T-helper 1 cell treated with Interleukin-12 subunit alpha and Interleukin-12 subunit beta and Interleukin-4 antibody, amounts not matched to agents 30 μg/mL and 1 μg/mL, for 36 hours (primary cell): ENCODE measurements at regions not wholly inside any gene's neighbourhood (a gene's known extent, or its start where the extent isn't known, plus 50 kb on each side); places are given as distances from the start of the nearest gene placed in this dataset.

Source experiments
- H3K27ac Mint-ChIP-seq: one replicate; pipeline ENCODE4 v1.8.0; 2021; ENCODE audit warnings: mild to moderate bottlenecking, mixed read lengths
- H3K27me3 Mint-ChIP-seq: one replicate; pipeline ENCODE4 v1.8.0; 2021; ENCODE audit warnings: low read depth, mixed read lengths
- H3K36me3 Mint-ChIP-seq: one replicate; pipeline ENCODE4 v1.8.0; 2021; ENCODE audit warnings: low read depth, mixed read lengths
- H3K4me1 Mint-ChIP-seq: one replicate; pipeline ENCODE4 v1.8.0; 2021; ENCODE audit warnings: low read depth, mixed read lengths
- H3K4me3 Mint-ChIP-seq: one replicate; pipeline ENCODE4 v1.8.0; 2021; ENCODE audit warnings: mild to moderate bottlenecking, moderate library complexity, mixed read lengths
- H3K9me3 Mint-ChIP-seq: one replicate; pipeline ENCODE4 v1.8.0; 2021; ENCODE audit warnings: mixed read lengths

- no peak overlapping the region for H3K27ac Mint-ChIP-seq
- no peaks in the 10 kb centered on the region for H3K36me3 Mint-ChIP-seq
- H3K4me3 Mint-ChIP-seq, result no peak overlapping the region
- H3K9me3 Mint-ChIP-seq, result no peaks in the 10 kb centered on the region
- no peaks in the 10 kb centered on the region for H3K27me3 Mint-ChIP-seq
- H3K4me1 Mint-ChIP-seq, result no peaks in the 10 kb centered on the region
Observed at GRCh38 chr11:33594188-33594587, 106.4 kb downstream of the C11orf91 start.

DNA sequence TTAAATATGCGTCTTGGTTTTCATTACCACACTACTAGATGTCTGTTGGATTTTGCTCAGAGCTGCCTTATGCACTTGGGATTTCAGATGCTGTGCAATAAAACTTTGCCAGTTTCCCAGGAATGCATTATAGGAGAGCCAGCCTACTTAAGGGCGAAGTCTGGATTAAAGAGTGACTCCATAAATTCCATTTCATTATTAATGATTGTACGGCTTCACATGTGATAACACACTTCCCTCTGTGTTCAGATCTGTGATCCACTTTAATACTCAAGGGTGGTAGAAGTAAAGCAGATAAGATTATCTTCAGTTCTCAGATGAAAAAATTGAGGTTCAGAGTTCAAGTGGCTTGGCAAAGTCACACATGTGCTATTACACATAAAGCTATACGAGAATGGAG lies 110.2 kb downstream of the C11orf91 start:
- H3K4me1 Mint-ChIP-seq, result no peaks in the 10 kb centered on the region
- no peaks in the 10 kb centered on the region for H3K36me3 Mint-ChIP-seq
- no peak overlapping the region for H3K4me3 Mint-ChIP-seq
- H3K27ac Mint-ChIP-seq, result no peak overlapping the region
- H3K9me3 Mint-ChIP-seq, result no peaks in the 10 kb centered on the region
- no peaks in the 10 kb centered on the region for H3K27me3 Mint-ChIP-seq

GRCh38 chr11:33588056-33588455 lies 112.6 kb downstream of the C11orf91 start:
- Mint-ChIP-seq H3K4me1 (no peaks in the 10 kb centered on the region), H3K36me3 (no peaks in the 10 kb centered on the region), H3K4me3 (no peak overlapping the region), H3K27me3 (no peaks in the 10 kb centered on the region), H3K9me3 (no peaks in the 10 kb centered on the region), H3K27ac (no peak overlapping the region)

DNA sequence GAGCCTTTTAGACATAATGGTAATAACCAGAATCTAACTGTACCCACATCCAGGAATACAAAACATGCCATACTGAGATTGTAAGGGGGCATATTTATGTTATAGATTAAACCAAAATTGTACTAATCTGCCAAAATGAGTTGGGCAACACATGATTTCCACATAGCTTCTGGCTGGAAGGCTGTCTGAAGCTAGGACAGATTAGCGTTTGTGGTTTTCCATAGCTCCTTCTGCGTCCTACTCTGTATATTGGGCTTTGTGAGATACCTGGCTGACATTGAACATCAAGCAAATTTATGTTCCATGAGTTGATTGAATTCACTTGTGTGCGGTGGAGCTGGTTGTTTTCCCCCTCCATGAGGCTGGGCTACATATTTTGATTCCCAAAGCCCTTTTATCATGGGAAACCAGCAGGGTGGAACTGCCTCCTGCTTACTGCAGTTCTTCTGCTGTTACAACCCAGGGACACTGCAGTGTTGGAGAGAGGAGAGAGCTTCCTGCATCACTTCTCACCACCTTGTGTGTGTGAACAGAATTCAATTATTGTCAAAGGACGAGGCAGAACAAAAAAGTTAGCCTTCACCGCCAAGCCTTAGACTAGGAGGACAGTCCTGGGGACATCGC lies 114.9 kb downstream of the C11orf91 start:
- Mint-ChIP-seq H3K9me3 (no peaks in the 10 kb centered on the region), H3K27me3 (no peaks in the 10 kb centered on the region), H3K4me3 (no peak overlapping the region), H3K36me3 (no peaks in the 10 kb centered on the region), H3K4me1 (no peaks in the 10 kb centered on the region), H3K27ac (no peak overlapping the region)

DNA sequence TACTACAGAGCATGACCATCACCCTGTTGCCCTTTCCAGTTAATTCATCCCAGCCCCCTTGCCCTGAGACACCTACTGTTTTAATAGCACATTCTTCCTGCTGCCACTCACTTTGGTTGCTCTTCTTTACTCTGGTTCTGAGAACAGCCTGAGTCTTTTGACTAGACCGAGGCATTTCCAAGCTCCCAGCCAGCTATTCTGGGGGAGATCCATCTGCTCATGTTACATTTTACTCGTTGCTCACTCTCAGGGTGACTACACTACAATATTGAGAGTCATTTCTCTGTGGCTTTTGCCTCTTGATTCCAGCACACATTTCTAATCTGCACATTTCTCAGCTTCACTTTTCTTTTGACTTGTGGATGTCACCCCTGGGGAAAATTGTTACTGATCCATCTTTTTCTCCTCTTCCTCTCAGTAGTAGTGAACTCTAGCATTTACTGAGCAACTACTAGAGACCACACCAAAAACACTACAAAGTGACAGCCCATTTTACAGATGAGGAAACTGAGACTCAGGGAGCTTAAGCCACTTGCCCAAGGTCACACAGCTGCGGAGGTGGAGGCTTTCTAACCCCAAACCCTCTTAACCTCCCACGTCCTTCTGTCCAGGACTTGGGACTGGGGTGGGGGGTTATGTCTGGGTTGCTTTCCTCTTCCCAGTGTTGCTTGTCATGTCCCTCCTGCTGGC lies 117.8 kb downstream of the C11orf91 start:
- H3K36me3 Mint-ChIP-seq, result no peaks in the 10 kb centered on the region
- H3K4me1 Mint-ChIP-seq, result no peaks in the 10 kb centered on the region
- H3K27me3 Mint-ChIP-seq, result no peaks in the 10 kb centered on the region
- no peaks in the 10 kb centered on the region for H3K9me3 Mint-ChIP-seq
- no peak overlapping the region for H3K4me3 Mint-ChIP-seq
- no peak overlapping the region for H3K27ac Mint-ChIP-seq

- Mint-ChIP-seq H3K4me1 (no peaks in the 10 kb centered on the region), H3K36me3 (no peaks in the 10 kb centered on the region), H3K27me3 (no peaks in the 10 kb centered on the region), H3K9me3 (no peaks in the 10 kb centered on the region), H3K4me3 (no peak overlapping the region), H3K27ac (no peak overlapping the region)
Observed at GRCh38 chr11:33579101-33579500, 121.5 kb downstream of the C11orf91 start.

- Mint-ChIP-seq H3K36me3 (no peaks in the 10 kb centered on the region), H3K9me3 (no peaks in the 10 kb centered on the region), H3K27ac (no peak overlapping the region), H3K4me3 (no peak overlapping the region), H3K4me1 (no peaks in the 10 kb centered on the region), H3K27me3 (no peaks in the 10 kb centered on the region)
Observed at GRCh38 chr11:33577204-33577603, 123.4 kb downstream of the C11orf91 start.

GRCh38 chr11:33575311-33575710 lies 125.3 kb downstream of the C11orf91 start:
- no peaks in the 10 kb centered on the region for H3K4me1 Mint-ChIP-seq
- H3K4me3 Mint-ChIP-seq, result no peak overlapping the region
- no peaks in the 10 kb centered on the region for H3K36me3 Mint-ChIP-seq
- no peaks in the 10 kb centered on the region for H3K27me3 Mint-ChIP-seq
- no peaks in the 10 kb centered on the region for H3K9me3 Mint-ChIP-seq
- no peak overlapping the region for H3K27ac Mint-ChIP-seq

- Mint-ChIP-seq H3K9me3 (no peaks in the 10 kb centered on the region), H3K4me3 (no peak overlapping the region), H3K36me3 (no peaks in the 10 kb centered on the region), H3K27me3 (no peaks in the 10 kb centered on the region), H3K4me1 (no peaks in the 10 kb centered on the region), H3K27ac (no peak overlapping the region)
Observed at GRCh38 chr11:33574331-33574730, 126.3 kb downstream of the C11orf91 start.

- H3K27ac Mint-ChIP-seq, result no peak overlapping the region
- H3K27me3 Mint-ChIP-seq, result no peaks in the 10 kb centered on the region
- H3K9me3 Mint-ChIP-seq, result no peaks in the 10 kb centered on the region
- no peaks in the 10 kb centered on the region for H3K36me3 Mint-ChIP-seq
- no peaks in the 10 kb centered on the region for H3K4me1 Mint-ChIP-seq
- no peak overlapping the region for H3K4me3 Mint-ChIP-seq
Observed at GRCh38 chr11:33569333-33569732, 131.3 kb downstream of the C11orf91 start.

- Mint-ChIP-seq H3K27me3 (peaks cover 2% of the 10 kb centered on the region), H3K4me3 (no peak overlapping the region), H3K27ac (no peak overlapping the region), H3K36me3 (no peaks in the 10 kb centered on the region), H3K4me1 (no peaks in the 10 kb centered on the region), H3K9me3 (no peaks in the 10 kb centered on the region)
Observed at GRCh38 chr11:33567004-33567403, 133.6 kb downstream of the C11orf91 start.

GRCh38 chr11:33564856-33565453 lies 135.7 kb downstream of the C11orf91 start:
- Mint-ChIP-seq H3K4me1 (no peaks in the 10 kb centered on the region), H3K27ac (no peak overlapping the region), H3K9me3 (no peaks in the 10 kb centered on the region), H3K4me3 (no peak overlapping the region), H3K36me3 (no peaks in the 10 kb centered on the region), H3K27me3 (peaks cover 3% of the 10 kb centered on the region)

DNA sequence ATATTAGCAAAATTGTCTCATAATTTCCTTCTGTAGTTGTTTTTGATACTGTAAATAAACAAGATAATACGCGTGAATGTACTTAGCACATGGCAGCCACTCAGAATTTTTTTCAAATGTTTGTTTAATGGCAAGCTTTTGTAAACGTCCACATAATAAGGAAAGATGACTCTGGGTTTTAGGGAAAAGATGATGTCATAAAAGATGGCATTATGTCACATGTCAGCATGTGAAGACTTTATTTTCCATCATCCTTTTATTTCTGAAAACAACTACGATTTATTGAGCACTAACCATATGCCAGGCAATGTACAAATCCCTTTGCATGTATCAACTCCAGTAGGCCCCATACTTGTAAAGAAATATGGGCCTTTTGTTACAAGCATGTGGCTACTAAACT lies 139.9 kb downstream of the C11orf91 start:
- no peak overlapping the region for H3K27ac Mint-ChIP-seq
- no peaks in the 10 kb centered on the region for H3K9me3 Mint-ChIP-seq
- H3K4me3 Mint-ChIP-seq, result no peak overlapping the region
- H3K27me3 Mint-ChIP-seq, result peaks cover 8% of the 10 kb centered on the region
- no peaks in the 10 kb centered on the region for H3K36me3 Mint-ChIP-seq
- H3K4me1 Mint-ChIP-seq, result no peaks in the 10 kb centered on the region

DNA sequence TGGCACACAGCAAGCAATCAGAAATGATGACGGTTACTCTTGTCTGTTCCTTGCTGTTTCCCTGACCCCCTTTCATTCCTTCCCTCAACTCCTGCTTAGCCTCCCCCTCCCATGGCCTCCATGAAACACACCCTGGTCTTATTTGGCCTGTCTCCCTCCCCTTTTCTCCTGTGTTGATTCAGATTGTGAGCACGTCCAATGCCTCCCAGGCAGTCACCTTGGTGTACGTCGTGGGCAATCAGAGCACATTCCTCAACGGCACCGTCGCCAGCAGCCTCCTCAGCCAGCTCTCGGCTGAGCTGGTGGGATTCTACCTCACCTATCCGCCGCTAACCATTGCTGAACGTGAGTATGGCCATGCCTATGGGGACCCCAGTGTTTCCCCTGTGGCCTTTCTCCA lies 141.1 kb downstream of the C11orf91 start:
- Mint-ChIP-seq H3K9me3 (no peaks in the 10 kb centered on the region), H3K36me3 (no peaks in the 10 kb centered on the region), H3K4me3 (no peak overlapping the region), H3K27me3 (peaks cover 13% of the 10 kb centered on the region), H3K27ac (peak overlapping the region; percentile 13), H3K4me1 (no peaks in the 10 kb centered on the region)

DNA sequence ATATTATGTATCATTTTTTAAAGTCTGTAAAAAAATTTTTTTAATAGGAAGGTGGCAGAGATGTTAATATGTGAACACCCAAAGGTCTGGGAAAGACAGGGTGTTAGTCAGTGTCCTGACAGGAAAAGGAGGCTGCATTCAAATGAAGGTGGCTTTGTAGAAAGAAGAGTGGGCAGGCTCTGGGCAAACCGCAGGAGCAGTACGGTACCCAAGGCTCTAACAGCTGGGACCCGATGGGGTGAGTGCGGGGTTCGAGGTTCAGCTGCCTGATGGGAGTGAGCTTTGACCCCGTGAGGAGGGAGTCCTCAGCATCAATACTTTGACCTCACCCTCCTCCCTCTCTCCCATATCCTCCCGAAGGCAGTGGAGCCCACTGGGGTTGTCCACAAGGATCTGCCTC lies 142.5 kb downstream of the C11orf91 start:
- no peaks in the 10 kb centered on the region for H3K9me3 Mint-ChIP-seq
- H3K4me3 Mint-ChIP-seq, result no peak overlapping the region
- no peaks in the 10 kb centered on the region for H3K4me1 Mint-ChIP-seq
- no peaks in the 10 kb centered on the region for H3K36me3 Mint-ChIP-seq
- H3K27me3 Mint-ChIP-seq, result peaks cover 18% of the 10 kb centered on the region
- no peak overlapping the region for H3K27ac Mint-ChIP-seq
